Panc1 (cell line): ENCODE measurements at regions not wholly inside any gene's neighbourhood (a gene's known extent, or its start where the extent isn't known, plus 50 kb on each side); places are given as distances from the start of the nearest gene placed in this dataset.
"Not testable (repeated sequence)": the region's sequence is repeated elsewhere in the genome, so short reads cannot be mapped to it uniquely, and the experiment has no call there.

Source experiments
- ATAC-seq: fragments of 200-7000 bp; cut with Tn5 transposase; 2 replicates; pipeline ENCODE4 v1.9.1; 2020; ENCODE audit warnings: mild to moderate bottlenecking, moderate library complexity
- BruUV-seq: library from RNA; stranded (reverse); fragments of 400-500 nt; replicated peaks from 2 replicates; lab custom pipeline; 2021; lab: Mats Ljungman, UMichigan
- CTCF ChIA-PET: fragments of 300-600 bp; sonication (Branson Sonifier 250); formaldehyde crosslinking; loops from one replicate; lab custom pipeline; 2022; ENCODE audit warnings: antibody characterized with exemption; lab: Charles Lee
- POLR2A ChIA-PET: fragments of 300-600 bp; sonication (Branson Sonifier 250); formaldehyde crosslinking; loops from one replicate; lab custom pipeline; 2022; ENCODE audit warnings: antibody characterized with exemption; lab: Charles Lee
- DNase-seq: peaks from one replicate; pipeline ENCODE4 v3.0.0-alpha.2; 2010; ENCODE audit warnings: low read depth, low spot score
- H3K27ac ChIP-seq: 2 replicates; pipeline ENCODE4 v1.5.1; 2011; ENCODE audit warnings: mild to moderate bottlenecking, low read length, inconsistent platforms
- H3K27me3 ChIP-seq: fragments of 200-500 bp; sonication (Bioruptor generic); 2 replicates; pipeline ENCODE4 v1.6.0; 2014; ENCODE audit warnings: low read length, inconsistent platforms; ENCODE audit not compliant: control insufficient read depth, insufficient read depth
- H3K36me3 ChIP-seq: fragments of 200-500 bp; sonication (Bioruptor generic); 2 replicates; pipeline ENCODE4 v1.5.1; 2014; ENCODE audit warnings: inconsistent platforms, mild to moderate bottlenecking, low read length, moderate library complexity; ENCODE audit not compliant: control insufficient read depth, insufficient read depth
- H3K4me1 ChIP-seq: 2 replicates; pipeline ENCODE4 v1.5.1; 2011; ENCODE audit warnings: inconsistent platforms, mild to moderate bottlenecking, low read length, moderate library complexity; ENCODE audit not compliant: control insufficient read depth, insufficient read depth
- H3K4me3 ChIP-seq, 2 experiments: 2 replicates each; pipeline ENCODE4 v1.5.1; 2011 to 2012; ENCODE audit warnings: low read depth in 2 of 2, low read length in 2 of 2, mild to moderate bottlenecking in 2 of 2, inconsistent platforms in 1 of 2, moderate library complexity in 1 of 2
- H3K9me3 ChIP-seq: fragments of 200-500 bp; sonication (Bioruptor generic); 2 replicates; pipeline ENCODE4 v1.5.1; 2014; ENCODE audit warnings: low read depth, mild to moderate bottlenecking, inconsistent platforms, low read length, moderate library complexity; ENCODE audit not compliant: control insufficient read depth, insufficient read depth
- POLR2AphosphoS5 ChIP-seq: IDR thresholded peaks from 2 replicates; pipeline ENCODE4 v1.6.1; 2012; ENCODE audit warnings: mild to moderate bottlenecking, low read depth, low read length, moderate library complexity
- SIN3A ChIP-seq: IDR thresholded peaks from 2 replicates; pipeline ENCODE4 v1.6.1; 2012; ENCODE audit warnings: low read depth, mild to moderate bottlenecking, low read length, moderate library complexity, borderline replicate concordance; ENCODE audit not compliant: insufficient read depth
- TCF7L2 ChIP-seq: IDR thresholded peaks from 2 replicates; pipeline ENCODE4 v1.6.1; 2011; ENCODE audit warnings: mild to moderate bottlenecking, low read depth, low read length, inconsistent platforms
- in situ Hi-C: cut with HindIII; loops from 2 replicates; pipeline ENCODE4 v1.10.0; 2016; ENCODE audit warnings: low sequenced_read_pairs, low pct_unique_long_range_greater_than_20kb
- intact Hi-C: fragments of 100-400 bp; cut with micrococcal nuclease; formaldehyde crosslinking; loops from one replicate; pipeline ENCODE4 v1.10.0; 2022; ENCODE audit not compliant: unreplicated experiment
- TF ChIP-seq, protein P1 (sequence below), 2 experiments: IDR thresholded peaks; 2 replicates each; pipeline ENCODE4 v1.6.1; 2011 to 2012; ENCODE audit warnings: low read depth in 2 of 2, control low read depth in 1 of 2, low read length in 1 of 2, mild to moderate bottlenecking in 1 of 2, moderate library complexity in 1 of 2; ENCODE audit not compliant: insufficient read depth in 1 of 2
- TF ChIP-seq, protein P2 (sequence below): fragments of 450-650 bp; IDR thresholded peaks from 2 replicates; pipeline ENCODE4 v1.5.1; 2017; ENCODE audit warnings: mild to moderate bottlenecking

DNA sequence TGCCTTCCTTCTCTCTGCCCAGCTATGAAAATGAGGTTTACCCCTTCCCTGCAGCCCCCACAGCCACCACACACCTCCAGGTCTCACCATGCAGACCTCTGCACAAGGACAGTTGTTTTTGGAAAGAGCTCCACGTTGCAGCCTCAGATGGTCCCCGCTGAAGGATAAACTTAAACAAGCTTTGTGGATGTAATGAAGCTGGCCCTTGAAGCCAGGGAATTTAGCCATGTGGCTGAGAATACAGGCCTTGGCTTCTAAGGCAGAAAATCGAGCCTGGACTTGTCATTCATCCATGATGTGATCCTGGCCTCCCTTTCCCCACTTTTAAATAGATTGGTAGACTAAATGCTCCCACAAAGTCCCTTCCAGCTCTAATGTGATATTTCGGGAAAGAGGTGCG lies 79.4 kb downstream of the TBX3 start:
- H3K4me1 ChIP-seq = no peaks in the 10 kb centered on the region
- no peak overlapping the region for H3K4me3 ChIP-seq
- no peaks in the 10 kb centered on the region for H3K27me3 ChIP-seq
- no peak overlapping the region for H3K27ac ChIP-seq
- DNase-seq (no peak), ATAC-seq (no peak)
- intact Hi-C loops (no loop called here), in situ Hi-C loops (no loop called here)
- no peaks in the 10 kb centered on the region for H3K9me3 ChIP-seq
- ChIA-PET CTCF (no interaction called here), POLR2A (interaction anchor here (0.6 kb wide), 1 partner anchor 28 kb away, joined by 3 read pairs; no protein-coding TSS in a partner anchor)
- no peaks in the 10 kb centered on the region for H3K36me3 ChIP-seq
- BruUV-seq = no TSS peak
- TF ChIP-seq POLR2AphosphoS5 (no peak), TCF7L2 (no peak), SIN3A (no peak)
- TF ChIP-seq, protein P1, sequence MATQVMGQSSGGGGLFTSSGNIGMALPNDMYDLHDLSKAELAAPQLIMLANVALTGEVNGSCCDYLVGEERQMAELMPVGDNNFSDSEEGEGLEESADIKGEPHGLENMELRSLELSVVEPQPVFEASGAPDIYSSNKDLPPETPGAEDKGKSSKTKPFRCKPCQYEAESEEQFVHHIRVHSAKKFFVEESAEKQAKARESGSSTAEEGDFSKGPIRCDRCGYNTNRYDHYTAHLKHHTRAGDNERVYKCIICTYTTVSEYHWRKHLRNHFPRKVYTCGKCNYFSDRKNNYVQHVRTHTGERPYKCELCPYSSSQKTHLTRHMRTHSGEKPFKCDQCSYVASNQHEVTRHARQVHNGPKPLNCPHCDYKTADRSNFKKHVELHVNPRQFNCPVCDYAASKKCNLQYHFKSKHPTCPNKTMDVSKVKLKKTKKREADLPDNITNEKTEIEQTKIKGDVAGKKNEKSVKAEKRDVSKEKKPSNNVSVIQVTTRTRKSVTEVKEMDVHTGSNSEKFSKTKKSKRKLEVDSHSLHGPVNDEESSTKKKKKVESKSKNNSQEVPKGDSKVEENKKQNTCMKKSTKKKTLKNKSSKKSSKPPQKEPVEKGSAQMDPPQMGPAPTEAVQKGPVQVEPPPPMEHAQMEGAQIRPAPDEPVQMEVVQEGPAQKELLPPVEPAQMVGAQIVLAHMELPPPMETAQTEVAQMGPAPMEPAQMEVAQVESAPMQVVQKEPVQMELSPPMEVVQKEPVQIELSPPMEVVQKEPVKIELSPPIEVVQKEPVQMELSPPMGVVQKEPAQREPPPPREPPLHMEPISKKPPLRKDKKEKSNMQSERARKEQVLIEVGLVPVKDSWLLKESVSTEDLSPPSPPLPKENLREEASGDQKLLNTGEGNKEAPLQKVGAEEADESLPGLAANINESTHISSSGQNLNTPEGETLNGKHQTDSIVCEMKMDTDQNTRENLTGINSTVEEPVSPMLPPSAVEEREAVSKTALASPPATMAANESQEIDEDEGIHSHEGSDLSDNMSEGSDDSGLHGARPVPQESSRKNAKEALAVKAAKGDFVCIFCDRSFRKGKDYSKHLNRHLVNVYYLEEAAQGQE (IDR thresholded peaks at IDR 0.05; ENCODE audit: insufficient read depth in 1 of 2, low read depth in 2 of 2, low read length in 1 of 2) = no peak
- TF ChIP-seq, protein P2, sequence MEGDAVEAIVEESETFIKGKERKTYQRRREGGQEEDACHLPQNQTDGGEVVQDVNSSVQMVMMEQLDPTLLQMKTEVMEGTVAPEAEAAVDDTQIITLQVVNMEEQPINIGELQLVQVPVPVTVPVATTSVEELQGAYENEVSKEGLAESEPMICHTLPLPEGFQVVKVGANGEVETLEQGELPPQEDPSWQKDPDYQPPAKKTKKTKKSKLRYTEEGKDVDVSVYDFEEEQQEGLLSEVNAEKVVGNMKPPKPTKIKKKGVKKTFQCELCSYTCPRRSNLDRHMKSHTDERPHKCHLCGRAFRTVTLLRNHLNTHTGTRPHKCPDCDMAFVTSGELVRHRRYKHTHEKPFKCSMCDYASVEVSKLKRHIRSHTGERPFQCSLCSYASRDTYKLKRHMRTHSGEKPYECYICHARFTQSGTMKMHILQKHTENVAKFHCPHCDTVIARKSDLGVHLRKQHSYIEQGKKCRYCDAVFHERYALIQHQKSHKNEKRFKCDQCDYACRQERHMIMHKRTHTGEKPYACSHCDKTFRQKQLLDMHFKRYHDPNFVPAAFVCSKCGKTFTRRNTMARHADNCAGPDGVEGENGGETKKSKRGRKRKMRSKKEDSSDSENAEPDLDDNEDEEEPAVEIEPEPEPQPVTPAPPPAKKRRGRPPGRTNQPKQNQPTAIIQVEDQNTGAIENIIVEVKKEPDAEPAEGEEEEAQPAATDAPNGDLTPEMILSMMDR = no peak

DNA sequence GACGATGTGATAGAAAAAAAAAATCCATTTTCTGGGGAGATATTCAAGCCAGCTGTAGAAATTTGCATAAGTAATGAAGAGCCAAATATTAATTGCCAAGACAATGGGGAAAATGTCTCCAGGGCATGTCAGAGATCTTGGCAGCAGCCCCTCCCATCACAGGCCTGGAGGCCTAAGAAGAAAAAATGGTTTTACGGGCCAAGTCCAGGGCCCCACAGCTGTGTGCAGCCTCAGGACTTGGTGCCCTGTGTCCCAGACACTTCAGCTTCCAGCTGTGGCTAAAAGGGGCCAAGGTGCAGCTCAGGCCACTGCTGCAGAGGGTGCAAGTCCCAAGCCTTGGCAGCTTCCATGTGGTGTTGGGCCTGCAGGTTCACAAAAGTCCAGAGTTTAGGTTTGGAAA lies 83.4 kb downstream of the TBX3 start:
- CTCF ChIA-PET = not testable (repeated sequence)

DNA sequence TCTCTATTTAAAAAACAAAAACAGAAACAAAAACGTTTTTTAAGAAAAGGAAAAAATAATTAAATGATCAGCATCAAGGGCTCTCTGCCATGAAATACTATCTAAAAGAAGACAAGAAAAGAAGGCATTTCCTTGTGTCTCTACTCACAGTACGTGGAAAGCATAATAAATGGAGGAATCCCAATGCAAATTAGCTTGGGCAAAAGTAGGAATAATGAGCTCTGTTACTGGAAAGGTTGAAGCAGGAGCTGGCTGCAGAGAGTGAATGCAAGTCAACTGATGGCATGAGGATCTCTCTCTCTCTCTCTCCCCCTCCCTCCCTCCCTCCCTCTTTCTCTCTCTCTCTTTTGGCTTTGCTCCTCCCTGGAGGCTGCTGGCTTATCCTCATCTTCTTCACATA lies 85.9 kb downstream of the TBX3 start:
- in situ Hi-C loops = no loop called here
- ATAC-seq (no peak), DNase-seq (no peak)
- ChIA-PET CTCF (no interaction called here), POLR2A (no interaction called here)
- no peak overlapping the region for H3K27ac ChIP-seq
- no peaks in the 10 kb centered on the region for H3K36me3 ChIP-seq
- no peaks in the 10 kb centered on the region for H3K27me3 ChIP-seq
- BruUV-seq = no TSS peak
- no peaks in the 10 kb centered on the region for H3K9me3 ChIP-seq
- TF ChIP-seq TCF7L2 (no peak), SIN3A (no peak), POLR2AphosphoS5 (no peak)
- TF ChIP-seq, protein P1 (IDR thresholded peaks at IDR 0.05; ENCODE audit: insufficient read depth in 1 of 2, low read depth in 2 of 2, low read length in 1 of 2) = no peak
- TF ChIP-seq, protein P2 = no peak
- H3K4me1 ChIP-seq = no peaks in the 10 kb centered on the region
- intact Hi-C loops = no loop called here
- no peak overlapping the region for H3K4me3 ChIP-seq

More for the DNA sequence above, 83.4 kb downstream of the TBX3 start:
- H3K4me1 ChIP-seq, DNase-seq, in situ Hi-C loops, ATAC-seq, H3K27me3 ChIP-seq, H3K36me3 ChIP-seq, BruUV-seq, H3K27ac ChIP-seq, H3K4me3 ChIP-seq, H3K9me3 ChIP-seq, intact Hi-C loops, POLR2A ChIA-PET: not testable (repeated sequence)
